Small intestine (tissue), 7 donors: ENCODE measurements at regions not wholly inside any gene's neighbourhood (a gene's known extent, or its start where the extent isn't known, plus 50 kb on each side); places are given as distances from the start of the nearest gene placed in this dataset.

Experiments used
- DNase-seq, 2 donors: peaks; one replicate each; pipeline versions ENCODE4 v3.0.0 to v3.0.0-alpha.2; 2013
- FAIRE-seq: peaks from 2 replicates; lab custom pipeline; 2012; peaks lifted over from hg19 to GRCh38; lab: Jason Lieb, UNC
- H3K27ac ChIP-seq, 3 donors: one replicate each; pipeline ENCODE4 v1.5.1; 2013; ENCODE audit warnings: low read length in 2 of 3, mild to moderate bottlenecking in 2 of 3, control low read depth in 1 of 3, inconsistent platforms in 1 of 3, low read depth in 1 of 3, moderate library complexity in 1 of 3
- H3K27me3 ChIP-seq, 3 donors: one replicate each; pipeline ENCODE4 v1.6.1; 2013; ENCODE audit warnings: low read length in 3 of 3, inconsistent platforms in 1 of 3; ENCODE audit not compliant: control insufficient read depth in 3 of 3, insufficient read depth in 3 of 3
- H3K36me3 ChIP-seq, 3 donors: one replicate each; pipeline ENCODE4 v1.6.1; 2013; ENCODE audit warnings: low read length in 3 of 3, inconsistent platforms in 1 of 3, low read depth in 1 of 3, mild to moderate bottlenecking in 1 of 3, moderate library complexity in 1 of 3; ENCODE audit not compliant: control insufficient read depth in 3 of 3, insufficient read depth in 2 of 3
- H3K4me1 ChIP-seq, 3 donors: one replicate each; pipeline ENCODE4 v1.6.1; 2013; ENCODE audit warnings: low read length in 2 of 3, inconsistent platforms in 1 of 3, low read depth in 1 of 3, mild to moderate bottlenecking in 1 of 3, moderate library complexity in 1 of 3; ENCODE audit not compliant: control insufficient read depth in 3 of 3, insufficient read depth in 2 of 3
- H3K4me3 ChIP-seq, 3 donors: one replicate each; pipeline ENCODE4 v1.5.1; 2013; ENCODE audit warnings: low read length in 3 of 3, control low read depth in 1 of 3, inconsistent platforms in 1 of 3, low read depth in 1 of 3, mild to moderate bottlenecking in 1 of 3, moderate library complexity in 1 of 3
- H3K9me3 ChIP-seq, 2 donors: one replicate each; pipeline ENCODE4 v1.6.1; 2013; ENCODE audit warnings: low read depth in 1 of 2, low read length in 1 of 2; ENCODE audit not compliant: control insufficient read depth in 2 of 2, insufficient read depth in 1 of 2
- WGBS, 3 donors: extraction: QIAGEN DNeasy Blood & Tissue Kit; methylation state at CpG; one replicate each; pipeline ENCODE4 v1.1.7; 2013; 5-methylcytosine and 5-hydroxymethylcytosine counted together
- donor health status: healthy with polysubstance abuse.
- donor health status: control.
- donor health status: control.
- donor health status: Bipolar disorder and iron deficiency.
- donor health status: healthy.

- H3K4me3 ChIP-seq, result no peak overlapping the region
- no peak overlapping the region for H3K27ac ChIP-seq
- 69 to 85% (median 69%) methylated on average over 7 of the region's 7 CpGs for WGBS, 3 donors
- no peaks in the 10 kb centered on the region for H3K36me3 ChIP-seq
- H3K4me1 ChIP-seq, result no peaks in the 10 kb centered on the region
- H3K27me3 ChIP-seq, result peaks cover 0 to 3% (median 0%) of the 10 kb centered on the region in 3 donors
- H3K9me3 ChIP-seq, result no peaks in the 10 kb centered on the region
- FAIRE-seq, result no peak
- no peak for DNase-seq
Measured at GRCh38 chr10:117078168-117078837, 59.8 kb downstream of the VAX1 start.

- Histone ChIP-seq H3K27me3 (peaks cover 0 to 3% (median 0%) of the 10 kb centered on the region in 3 donors), H3K36me3 (no peaks in the 10 kb centered on the region), H3K4me3 (no peak overlapping the region), H3K9me3 (peaks cover 0 to 3% of the 10 kb centered on the region in 2 donors), H3K27ac (no peak overlapping the region), H3K4me1 (no peaks in the 10 kb centered on the region)
- FAIRE-seq (no peak), DNase-seq (no peak)
- WGBS, 3 donors, result 80 to 89% (median 85%) methylated on average over 1 of the region's 1 CpG
Measured at GRCh38 chr10:117075064-117075463, 63.0 kb downstream of the VAX1 start.

- no peak overlapping the region for H3K4me3 ChIP-seq
- no peak overlapping the region for H3K27ac ChIP-seq
- FAIRE-seq (no peak), DNase-seq (peak; percentile 5 to 38)
- no peaks in the 10 kb centered on the region for H3K4me1 ChIP-seq
- peaks cover 0 to 3% (median 0%) of the 10 kb centered on the region in 3 donors for H3K27me3 ChIP-seq
- WGBS, 3 donors, result 2 to 19% (median 4%) methylated on average over 2 of the region's 2 CpGs
- no peaks in the 10 kb centered on the region for H3K36me3 ChIP-seq
- H3K9me3 ChIP-seq, result peaks cover 0 to 3% of the 10 kb centered on the region in 2 donors
Measured at GRCh38 chr10:117074621-117075020, 63.4 kb downstream of the VAX1 start.

GRCh38 chr10:117071286-117072050 is 66.5 kb upstream of the SHTN1 start:
- Histone ChIP-seq H3K9me3 (peaks cover 0 to 3% of the 10 kb centered on the region in 2 donors), H3K27me3 (peaks cover 0 to 3% (median 0%) of the 10 kb centered on the region in 3 donors), H3K4me3 (no peak overlapping the region), H3K4me1 (no peaks in the 10 kb centered on the region), H3K27ac (no peak overlapping the region), H3K36me3 (no peaks in the 10 kb centered on the region)
- 72 to 82% (median 77%) methylated on average over 6 of the region's 6 CpGs for WGBS, 3 donors
- FAIRE-seq, result no peak
- no peak for DNase-seq
